ENCODE measurements at regions not wholly inside any gene's neighbourhood (a gene's known extent, or its start where the extent isn't known, plus 50 kb on each side); places are given as distances from the start of the nearest gene placed in this dataset.

GRCh38 chr5:119833176-119833575 is 203.8 kb downstream of the FAM170A start:
- TF ChIP-seq CTCF (IDR thresholded peaks at IDR 0.05; ENCODE audit: insufficient read depth, low read depth, low read length) (no peak), EZH2 (IDR thresholded peaks at IDR 0.05; ENCODE audit: insufficient read depth, low read length) (no peak)
